ENCODE measurements at regions not wholly inside any gene's neighbourhood (a gene's known extent, or its start where the extent isn't known, plus 50 kb on each side); places are given as distances from the start of the nearest gene placed in this dataset.

DNA sequence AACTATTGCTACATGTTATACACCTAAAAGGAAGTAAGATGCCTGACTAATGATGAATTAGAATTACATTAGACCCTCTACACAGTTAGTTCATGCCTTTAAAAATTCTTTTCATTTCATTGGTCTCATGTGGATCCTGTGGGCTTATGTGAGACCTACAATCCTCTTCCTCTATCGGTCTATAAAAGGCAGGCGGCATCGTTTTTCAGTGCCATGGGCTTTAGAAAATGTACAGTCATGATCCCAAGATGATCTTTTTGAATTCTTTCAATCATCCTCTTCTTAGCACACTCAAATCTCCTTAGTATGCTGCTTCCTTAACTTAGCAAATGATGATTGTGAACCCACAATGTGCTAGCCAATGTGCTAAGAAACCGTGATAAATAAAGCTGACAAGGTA is 193.9 kb downstream of the ZNF608 start:
- Mint-ChIP-seq H3K4me3 (no peak overlapping the region), H3K36me3 (ENCODE audit: insufficient read depth in 1 of 3, low read depth in 3 of 3) (peaks cover 0 to 11% (median 2%) of the 10 kb centered on the region in 3 experiments; a peak in 2 of 7 replicates), H3K4me1 (peaks cover 41 to 54% of the 10 kb centered on the region in 2 experiments), H3K27ac (no peak overlapping the region), H3K9me3 (0 out of 5 replicates have a peak, but pooled peaks cover 0 to 2% of the 10 kb centered on the region in 2 experiments), H3K27me3 (ENCODE audit: low read depth) (no peaks in the 10 kb centered on the region; the same call in 1 of the 2 replicates)
- no peak overlapping the region for H2BK15ac ChIP-seq (ENCODE audit: low read depth, low read length)
- H4K8ac ChIP-seq (replicated peaks; ENCODE audit: insufficient read length, low read depth, low read length) = no peak overlapping the region
- no peak overlapping the region for H2BK20ac ChIP-seq (ENCODE audit: low read depth, low read length, poor library complexity, severe bottlenecking)
- H3K4me1 ChIP-seq (ENCODE audit: insufficient read depth, low read length) = peaks cover 6% of the 10 kb centered on the region
- H3K27me3 ChIP-seq (ENCODE audit: insufficient read depth, low read length) = no peaks in the 10 kb centered on the region; the same call in 1 of the 2 replicates
- H3K79me2 ChIP-seq (ENCODE audit: insufficient read depth, low read length) = no peaks in the 10 kb centered on the region
- no peak overlapping the region for H4K5ac ChIP-seq (ENCODE audit: insufficient read length, low read depth, low read length)
- H2BK120ac ChIP-seq (ENCODE audit: low read depth, low read length, poor library complexity, severe bottlenecking) = no peak overlapping the region
- no peak overlapping the region for H3K27ac ChIP-seq (ENCODE audit: insufficient read length, low read depth, low read length)
- DNase-seq = no peak
- H2BK5ac ChIP-seq (ENCODE audit: insufficient read length, low read length) = no peak overlapping the region
- TF ChIP-seq, protein P1, sequence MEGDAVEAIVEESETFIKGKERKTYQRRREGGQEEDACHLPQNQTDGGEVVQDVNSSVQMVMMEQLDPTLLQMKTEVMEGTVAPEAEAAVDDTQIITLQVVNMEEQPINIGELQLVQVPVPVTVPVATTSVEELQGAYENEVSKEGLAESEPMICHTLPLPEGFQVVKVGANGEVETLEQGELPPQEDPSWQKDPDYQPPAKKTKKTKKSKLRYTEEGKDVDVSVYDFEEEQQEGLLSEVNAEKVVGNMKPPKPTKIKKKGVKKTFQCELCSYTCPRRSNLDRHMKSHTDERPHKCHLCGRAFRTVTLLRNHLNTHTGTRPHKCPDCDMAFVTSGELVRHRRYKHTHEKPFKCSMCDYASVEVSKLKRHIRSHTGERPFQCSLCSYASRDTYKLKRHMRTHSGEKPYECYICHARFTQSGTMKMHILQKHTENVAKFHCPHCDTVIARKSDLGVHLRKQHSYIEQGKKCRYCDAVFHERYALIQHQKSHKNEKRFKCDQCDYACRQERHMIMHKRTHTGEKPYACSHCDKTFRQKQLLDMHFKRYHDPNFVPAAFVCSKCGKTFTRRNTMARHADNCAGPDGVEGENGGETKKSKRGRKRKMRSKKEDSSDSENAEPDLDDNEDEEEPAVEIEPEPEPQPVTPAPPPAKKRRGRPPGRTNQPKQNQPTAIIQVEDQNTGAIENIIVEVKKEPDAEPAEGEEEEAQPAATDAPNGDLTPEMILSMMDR (conservative IDR thresholded peaks at IDR 0.05) = no peak
- no peaks in the 10 kb centered on the region for H3K23me2 ChIP-seq (ENCODE audit: insufficient read length, low read depth, low read length, poor library complexity, severe bottlenecking)
- H3T11ph ChIP-seq (ENCODE audit: low read length) = no peak overlapping the region
- H2AFZ ChIP-seq (ENCODE audit: low read length) = no peak overlapping the region
- no peaks in the 10 kb centered on the region for H3K79me1 ChIP-seq (ENCODE audit: insufficient read depth, low read depth, low read length, poor library complexity, severe bottlenecking)
- H3K18ac ChIP-seq (ENCODE audit: insufficient read length, low read depth, low read length) = no peak overlapping the region
- H3K4ac ChIP-seq (ENCODE audit: low read depth, low read length) = no peak overlapping the region
- no peaks in the 10 kb centered on the region for H4K20me1 ChIP-seq (ENCODE audit: control insufficient read depth, insufficient read depth, insufficient read length)
- H3K4me2 ChIP-seq (ENCODE audit: insufficient read depth, insufficient read length, low read length) = no peak overlapping the region
- no peak overlapping the region for H4K91ac ChIP-seq (ENCODE audit: insufficient read length, low read depth, low read length)
- no peaks in the 10 kb centered on the region for H3K9me3 ChIP-seq (ENCODE audit: control insufficient read depth, low read depth, low read length)
- H3K23ac ChIP-seq (ENCODE audit: insufficient read length, low read depth, low read length) = no peak overlapping the region
- no peak overlapping the region for H3K56ac ChIP-seq (ENCODE audit: insufficient read length, low read depth, low read length)
- H3K9ac ChIP-seq (ENCODE audit: extremely low read depth, insufficient read length, low read length) = no peak overlapping the region
- H2AK5ac ChIP-seq (ENCODE audit: insufficient read length, low read length) = no peak overlapping the region
- no peak overlapping the region for H2BK12ac ChIP-seq (ENCODE audit: insufficient read length, low read depth, low read length)
- H3K14ac ChIP-seq (ENCODE audit: insufficient read depth, low read length) = no peak overlapping the region
- no CpG with 5 or more reads among the region's 4 CpGs for WGBS (ENCODE audit: extremely low coverage, insufficient read length, low lambda C conversion rate)
